WTC11 (cell line): ENCODE measurements at regions not wholly inside any gene's neighbourhood (a gene's known extent, or its start where the extent isn't known, plus 50 kb on each side); places are given as distances from the start of the nearest gene placed in this dataset.

ENCODE experiments used
- CBFB ChIP-seq: sonication (generic); formaldehyde crosslinking; IDR thresholded peaks from 2 replicates; pipeline ENCODE4 v1.8.1; 2022; ENCODE audit warnings: mild to moderate bottlenecking, low read depth, missing genetic modification reagents
- CREM ChIP-seq: sonication (generic); formaldehyde crosslinking; IDR thresholded peaks from 2 replicates; pipeline ENCODE4 v1.8.1; 2022; ENCODE audit warnings: mild to moderate bottlenecking, missing genetic modification reagents, moderate library complexity
- CTCF ChIP-seq: fragments of 200-600 bp; IDR thresholded peaks from 2 replicates; pipeline ENCODE4 v1.8.0; 2022; ENCODE audit warnings: antibody characterized with exemption
- ERG ChIP-seq: fragments of 250-450 bp; sonication (Bioruptor Pico); IDR thresholded peaks from 2 replicates; pipeline ENCODE4 v1.8.0; 2021; ENCODE audit warnings: mild to moderate bottlenecking
- ETV6 ChIP-seq: sonication (generic); formaldehyde crosslinking; IDR thresholded peaks from 2 replicates; pipeline ENCODE4 v1.8.1; 2022; ENCODE audit warnings: mild to moderate bottlenecking, missing genetic modification reagents
- FOXK1 ChIP-seq: sonication (generic); formaldehyde crosslinking; IDR thresholded peaks from 2 replicates; pipeline ENCODE4 v1.8.0; 2022; ENCODE audit warnings: mild to moderate bottlenecking, moderate library complexity, missing genetic modification reagents
- JUN ChIP-seq: sonication (generic); formaldehyde crosslinking; IDR thresholded peaks from 2 replicates; pipeline ENCODE4 v1.8.0; 2023; ENCODE audit warnings: mild to moderate bottlenecking, missing genetic modification reagents
- KAT7 ChIP-seq: sonication (generic); formaldehyde crosslinking; IDR thresholded peaks from 2 replicates; pipeline ENCODE4 v1.8.1; 2023; ENCODE audit warnings: missing genetic modification reagents, mild to moderate bottlenecking, borderline replicate concordance
- NR1H2 ChIP-seq: sonication (generic); formaldehyde crosslinking; IDR thresholded peaks from 2 replicates; pipeline ENCODE4 v1.9.0; 2021; ENCODE audit warnings: mild to moderate bottlenecking, moderate library complexity, missing genetic modification reagents
- SP1 ChIP-seq: sonication (generic); formaldehyde crosslinking; conservative IDR thresholded peaks from 2 replicates; pipeline ENCODE4 v1.8.1; 2022; ENCODE audit warnings: missing genetic modification reagents
- TCF7 ChIP-seq: sonication (generic); formaldehyde crosslinking; IDR thresholded peaks from 2 replicates; pipeline ENCODE4 v1.8.0; 2022; ENCODE audit warnings: mild to moderate bottlenecking, low read depth, missing genetic modification reagents, moderate library complexity
- ZNF232 ChIP-seq: sonication (generic); formaldehyde crosslinking; IDR thresholded peaks from 2 replicates; pipeline ENCODE4 v1.8.0; 2022; ENCODE audit warnings: mild to moderate bottlenecking, missing genetic modification reagents
- TF ChIP-seq, protein P1 (sequence below): sonication (generic); formaldehyde crosslinking; IDR thresholded peaks from 2 replicates; pipeline ENCODE4 v1.8.0; 2022; ENCODE audit warnings: mild to moderate bottlenecking, missing genetic modification reagents

DNA sequence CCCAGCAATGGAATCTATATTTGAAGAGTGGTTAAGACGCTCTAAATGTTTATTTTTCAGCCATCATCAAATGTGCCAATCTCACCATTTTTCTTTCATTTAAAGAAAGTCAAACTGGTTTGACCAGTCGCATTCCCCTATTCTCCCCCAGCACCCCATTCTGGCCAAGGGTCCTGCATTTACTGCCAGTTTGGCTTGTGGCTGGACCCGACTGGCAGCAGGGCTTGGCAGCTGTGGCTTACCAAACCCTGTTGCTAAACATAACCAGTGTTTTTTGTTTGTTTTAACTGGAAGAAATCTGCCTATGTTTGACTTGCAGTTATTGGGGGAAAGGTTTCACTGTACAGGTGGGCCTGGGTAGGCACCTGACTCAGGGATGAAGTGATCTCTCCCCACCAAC, 116.3 kb downstream of the CYP26A1 start:
- TF ChIP-seq ERG (CRISPR knock-in tag) (no peak), NR1H2 (CRISPR knock-in tag) (no peak), SP1 (CRISPR knock-in tag) (no peak), CTCF (no peak), ETV6 (CRISPR knock-in tag) (no peak), CREM (CRISPR knock-in tag) (no peak), CBFB (CRISPR knock-in tag) (no peak), KAT7 (no peak), JUN (no peak), TCF7 (CRISPR knock-in tag) (no peak), ZNF232 (no peak), FOXK1 (CRISPR knock-in tag) (no peak)
- TF ChIP-seq, protein P1, sequence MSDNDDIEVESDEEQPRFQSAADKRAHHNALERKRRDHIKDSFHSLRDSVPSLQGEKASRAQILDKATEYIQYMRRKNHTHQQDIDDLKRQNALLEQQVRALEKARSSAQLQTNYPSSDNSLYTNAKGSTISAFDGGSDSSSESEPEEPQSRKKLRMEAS: no peak
